GM19455 (cell line): ENCODE measurements at regions not wholly inside any gene's neighbourhood (a gene's known extent, or its start where the extent isn't known, plus 50 kb on each side); places are given as distances from the start of the nearest gene placed in this dataset.
"Not testable (repeated sequence)": the region's sequence is repeated elsewhere in the genome, so short reads cannot be mapped to it uniquely, and the experiment has no call there.

Source experiments
- ATAC-seq: cut with Tn5 transposase; IDR thresholded peaks from one replicate; pipeline ENCODE4 v1.9.1; 2021; ENCODE audit not compliant: unreplicated experiment

- no peak for ATAC-seq
These were observed 79.5 kb downstream of the FAM161A start for GRCh38 chr2:61774351-61774750.

- ATAC-seq = no peak
These were observed 81.7 kb downstream of the FAM161A start for GRCh38 chr2:61771904-61772845.

GRCh38 chr2:61770746-61771145 lies 83.1 kb downstream of the FAM161A start:
- ATAC-seq = no peak

GRCh38 chr2:61770298-61770697 lies 83.6 kb downstream of the FAM161A start:
- ATAC-seq = no peak

GRCh38 chr2:61769093-61769675 lies 84.7 kb downstream of the FAM161A start:
- ATAC-seq = no peak

GRCh38 chr2:61764035-61764800 lies 89.6 kb downstream of the FAM161A start:
- ATAC-seq = peak; percentile 97

GRCh38 chr2:61763605-61764034 lies 90.2 kb downstream of the FAM161A start:
- peak; percentile 10 for ATAC-seq

GRCh38 chr2:61762292-61762691 lies 91.6 kb downstream of the FAM161A start:
- ATAC-seq = no peak

- ATAC-seq = no peak
These were observed 94.1 kb downstream of the FAM161A start for GRCh38 chr2:61759718-61760117.

GRCh38 chr2:61759005-61759404 lies 94.9 kb downstream of the FAM161A start:
- no peak for ATAC-seq

GRCh38 chr2:61758159-61758558 lies 95.7 kb downstream of the FAM161A start:
- ATAC-seq = no peak

GRCh38 chr2:61753512-61753911 lies 100.3 kb downstream of the FAM161A start:
- ATAC-seq = no peak

- ATAC-seq = no peak
These were observed 103.2 kb downstream of the FAM161A start for GRCh38 chr2:61750624-61751023.

- ATAC-seq = no peak
These were observed 110.9 kb downstream of the FAM161A start for GRCh38 chr2:61742955-61743354.

- no peak for ATAC-seq
These were observed 116.0 kb downstream of the FAM161A start for GRCh38 chr2:61737841-61738240.

- ATAC-seq = no peak
These were observed 116.9 kb downstream of the FAM161A start for GRCh38 chr2:61736953-61737352.

GRCh38 chr2:61733563-61733962 lies 120.3 kb downstream of the FAM161A start:
- no peak for ATAC-seq

- ATAC-seq = no peak
These were observed 121.1 kb downstream of the FAM161A start for GRCh38 chr2:61732787-61733186.

- ATAC-seq = no peak
These were observed 126.1 kb downstream of the FAM161A start for GRCh38 chr2:61727746-61728145.

- no peak for ATAC-seq
These were observed 127.2 kb downstream of the FAM161A start for GRCh38 chr2:61726456-61727209.

- not testable (repeated sequence) for ATAC-seq
These were observed 130.5 kb downstream of the FAM161A start for GRCh38 chr2:61723364-61723763.
